Nephron (organoid): ENCODE measurements at regions not wholly inside any gene's neighbourhood (a gene's known extent, or its start where the extent isn't known, plus 50 kb on each side); places are given as distances from the start of the nearest gene placed in this dataset.
"Not testable (repeated sequence)": the region's sequence is repeated elsewhere in the genome, so short reads cannot be mapped to it uniquely, and the experiment has no call there.

Experiments
- H3K27ac Mint-ChIP-seq, 3 experiments: 2 replicates each; pipeline ENCODE4 v1.8.0; 2020; ENCODE audit warnings: mixed read lengths in 3 of 3, mild to moderate bottlenecking in 2 of 3, moderate library complexity in 1 of 3
- H3K27me3 Mint-ChIP-seq: 2 replicates; pipeline ENCODE4 v1.8.0; 2021; ENCODE audit warnings: low read depth, mild to moderate bottlenecking, moderate library complexity, mixed read lengths
- H3K36me3 Mint-ChIP-seq: 2 replicates; pipeline ENCODE4 v1.8.0; 2020; ENCODE audit warnings: low read depth, mixed read lengths
- H3K4me1 Mint-ChIP-seq: 2 replicates; pipeline ENCODE4 v1.8.0; 2020; ENCODE audit warnings: mixed read lengths
- H3K4me3 Mint-ChIP-seq, 3 experiments: 2 replicates each; pipeline ENCODE4 v1.8.0; 2020; ENCODE audit warnings: mild to moderate bottlenecking in 3 of 3, mixed read lengths in 3 of 3, moderate library complexity in 2 of 3
- H3K9me3 Mint-ChIP-seq: 2 replicates; pipeline ENCODE4 v1.8.0; 2020; ENCODE audit warnings: mixed read lengths
- CTCF ChIP-seq, 3 experiments: fragments of 200-600 bp; sonication (generic); IDR thresholded peaks; one replicate each; pipeline ENCODE4 v1.5.0; 2021; ENCODE audit warnings: antibody characterized with exemption in 3 of 3; ENCODE audit not compliant: unreplicated experiment in 3 of 3

GRCh38 chr20:41716436-41716835 is 98.3 kb upstream of the CHD6 start:
- peaks cover 32% of the 10 kb centered on the region for H3K4me1 Mint-ChIP-seq
- peak overlapping the region in 1 of 3 experiments; percentile 80 for H3K27ac Mint-ChIP-seq
- peaks cover 3% of the 10 kb centered on the region for H3K27me3 Mint-ChIP-seq

GRCh38 chr20:41715526-41715925 is 97.3 kb upstream of the CHD6 start:
- Mint-ChIP-seq H3K9me3 (peaks cover 3% of the 10 kb centered on the region), H3K4me1 (peaks cover 32% of the 10 kb centered on the region), H3K27me3 (peaks cover 3% of the 10 kb centered on the region), H3K36me3 (no peaks in the 10 kb centered on the region), H3K27ac (peak overlapping the region in 2 of 3 experiments; percentile 80 to 88), H3K4me3 (no peak overlapping the region)
- TF ChIP-seq CTCF (IDR thresholded peaks at IDR 0.05; ENCODE audit: unreplicated experiment in 3 of 3): no peak

More at GRCh38 chr20:41716436-41716835, 98.3 kb upstream of the CHD6 start:
- Mint-ChIP-seq H3K4me3 (no peak overlapping the region), H3K36me3 (no peaks in the 10 kb centered on the region), H3K9me3 (peaks cover 3% of the 10 kb centered on the region)
- TF ChIP-seq CTCF (IDR thresholded peaks at IDR 0.05; ENCODE audit: unreplicated experiment in 3 of 3): no peak

GRCh38 chr20:41714030-41714429 is 95.9 kb upstream of the CHD6 start:
- H3K36me3 Mint-ChIP-seq: no peaks in the 10 kb centered on the region
- H3K9me3 Mint-ChIP-seq: peaks cover 3% of the 10 kb centered on the region
- peaks cover 32% of the 10 kb centered on the region for H3K4me1 Mint-ChIP-seq
- H3K27ac Mint-ChIP-seq: peak overlapping the region in 1 of 3 experiments; percentile 37
- H3K4me3 Mint-ChIP-seq: no peak overlapping the region
- H3K27me3 Mint-ChIP-seq: peaks cover 3% of the 10 kb centered on the region
- TF ChIP-seq CTCF (IDR thresholded peaks at IDR 0.05; ENCODE audit: unreplicated experiment in 3 of 3): no peak

- Mint-ChIP-seq H3K36me3 (no peaks in the 10 kb centered on the region), H3K27ac (no peak overlapping the region), H3K4me3 (no peak overlapping the region), H3K9me3 (no peaks in the 10 kb centered on the region), H3K27me3 (no peaks in the 10 kb centered on the region), H3K4me1 (peaks cover 11% of the 10 kb centered on the region)
- TF ChIP-seq CTCF (IDR thresholded peaks at IDR 0.05; ENCODE audit: unreplicated experiment in 3 of 3): no peak
These were observed 86.7 kb upstream of the CHD6 start for GRCh38 chr20:41704896-41705295.

- Mint-ChIP-seq H3K27me3 (peaks cover 2% of the 10 kb centered on the region), H3K27ac (no peak overlapping the region), H3K4me3 (no peak overlapping the region), H3K36me3 (no peaks in the 10 kb centered on the region), H3K4me1 (peaks cover 9% of the 10 kb centered on the region), H3K9me3 (no peaks in the 10 kb centered on the region)
- no peak for TF ChIP-seq CTCF (IDR thresholded peaks at IDR 0.05; ENCODE audit: unreplicated experiment in 3 of 3)
These were observed 84.5 kb upstream of the CHD6 start for GRCh38 chr20:41702647-41703046.

GRCh38 chr20:41701588-41702348 is 83.6 kb upstream of the CHD6 start:
- Mint-ChIP-seq H3K36me3 (no peaks in the 10 kb centered on the region), H3K27me3 (peaks cover 3% of the 10 kb centered on the region), H3K4me3 (no peak overlapping the region), H3K4me1 (peaks cover 9% of the 10 kb centered on the region), H3K9me3 (no peaks in the 10 kb centered on the region), H3K27ac (peak overlapping the region in 1 of 3 experiments; percentile 6)
- no peak for TF ChIP-seq CTCF (IDR thresholded peaks at IDR 0.05; ENCODE audit: unreplicated experiment in 3 of 3)

- H3K9me3 Mint-ChIP-seq, H3K27ac Mint-ChIP-seq, H3K4me3 Mint-ChIP-seq, H3K4me1 Mint-ChIP-seq, H3K36me3 Mint-ChIP-seq: not testable (repeated sequence)
- peaks cover 13% of the 10 kb centered on the region for H3K27me3 Mint-ChIP-seq
These were observed 81.5 kb upstream of the CHD6 start for GRCh38 chr20:41699673-41700072.
